ENCODE measurements at regions not wholly inside any gene's neighbourhood (a gene's known extent, or its start where the extent isn't known, plus 50 kb on each side); places are given as distances from the start of the nearest gene placed in this dataset.

DNA sequence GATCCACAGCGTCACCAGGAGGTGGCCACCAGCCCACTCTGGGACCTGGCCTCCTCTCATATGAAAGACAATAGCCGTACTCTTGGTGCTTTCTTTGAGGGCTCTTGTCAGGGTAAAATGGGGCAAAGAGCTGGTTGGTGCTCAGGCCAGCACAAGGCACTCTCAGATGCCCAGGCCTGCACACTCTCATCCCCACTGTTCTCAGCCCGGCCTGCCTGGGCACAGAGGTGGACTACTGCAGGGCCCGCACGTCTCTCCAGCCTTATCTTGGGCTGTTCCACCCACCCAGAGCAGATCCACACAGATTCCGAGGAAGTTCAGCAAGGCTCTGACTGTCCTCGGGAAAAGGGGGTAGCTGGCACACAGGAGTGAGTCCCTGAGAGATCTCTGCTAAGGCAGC is 122.8 kb upstream of the PRR20G start:
- no peak overlapping the region for H3K4ac ChIP-seq (ENCODE audit: low read depth, low read length)
- no peak overlapping the region for H2BK5ac ChIP-seq (ENCODE audit: low read depth, low read length, poor library complexity, severe bottlenecking)
- no peak overlapping the region for H4K91ac ChIP-seq (ENCODE audit: insufficient read depth, low read depth, low read length)
- H3K56ac ChIP-seq (ENCODE audit: extremely low read depth, insufficient read depth, low read length), result no peak overlapping the region
- no peak overlapping the region for H2AK9ac ChIP-seq (replicated peaks; ENCODE audit: low read depth, low read length, poor library complexity)
- H2AFZ ChIP-seq (replicated peaks; ENCODE audit: low read length, poor library complexity), result no peak overlapping the region
- no TSS peak for BruUV-seq (replicated peaks)
- POLR2A ChIA-PET (ENCODE audit: unreplicated experiment), result no interaction called here
- H2BK20ac ChIP-seq (ENCODE audit: low read depth, low read length), result no peak overlapping the region
- intact Hi-C loops (cut with micrococcal nuclease) (no loop called here), in situ Hi-C loops (cut with MboI; ENCODE audit: low sequenced_read_pairs) (no loop called here), dilution Hi-C loops (cut with HindIII; ENCODE audit: low sequenced_read_pairs, unreplicated experiment) (no loop called here)
- H2BK15ac ChIP-seq (ENCODE audit: low read depth, low read length), result no peak overlapping the region
- no peaks in the 10 kb centered on the region for H4K20me1 ChIP-seq (ENCODE audit: insufficient read depth, low read length)
- H3K9me3 ChIP-seq (ENCODE audit: control insufficient read depth, insufficient read depth, low read length), result no peaks in the 10 kb centered on the region
- H3K9me1 ChIP-seq (ENCODE audit: insufficient read depth, low read length), result no peaks in the 10 kb centered on the region
- no peak overlapping the region for H3K27ac ChIP-seq (ENCODE audit: insufficient read depth, low read length)
- DNase-seq (no peak), ATAC-seq (ENCODE audit: low read depth) (no peak)
- 43% methylated on average over 3 of the region's 7 CpGs; no CpG with 5 or more reads in 1 of the 2 experiments for WGBS, 2 experiments (ENCODE audit: extremely low coverage in 2 of 2, insufficient read length in 1 of 2)
- H3K18ac ChIP-seq (ENCODE audit: low read depth, low read length), result no peak overlapping the region
- no peaks in the 10 kb centered on the region for H3K4me1 ChIP-seq (ENCODE audit: control insufficient read depth, insufficient read depth, low read length)
- no peak overlapping the region for H3K14ac ChIP-seq (replicated peaks; ENCODE audit: low read depth, low read length)
- H3K9ac ChIP-seq (ENCODE audit: low read depth, low read length), result no peak overlapping the region
- no peaks in the 10 kb centered on the region for H3K36me3 ChIP-seq (ENCODE audit: control insufficient read depth, insufficient read depth, low read length)
- H3K27me3 ChIP-seq (ENCODE audit: control insufficient read depth, insufficient read depth, low read length), result peaks cover 30% of the 10 kb centered on the region
- H4K8ac ChIP-seq (ENCODE audit: low read depth in 2 of 2, low read length in 2 of 2), result no peak overlapping the region
- H2BK120ac ChIP-seq (ENCODE audit: low read depth, low read length), result no peak overlapping the region
- H4K5ac ChIP-seq (ENCODE audit: low read depth, low read length), result no peak overlapping the region
- no peak overlapping the region for H3K4me2 ChIP-seq (ENCODE audit: low read depth, low read length)
- H3K4me3 ChIP-seq (ENCODE audit: insufficient read depth, low read depth, low read length), result no peak overlapping the region
- H2AK5ac ChIP-seq (ENCODE audit: low read depth, low read length), result no peak overlapping the region
- no peaks in the 10 kb centered on the region for H3K79me1 ChIP-seq (ENCODE audit: low read depth in 1 of 2, low read length in 2 of 2)
- no peak overlapping the region for H3K23ac ChIP-seq (ENCODE audit: low read depth, low read length)
- no peak for TF ChIP-seq MAZ (IDR thresholded peaks at IDR 0.05; ENCODE audit: borderline replicate concordance, low read depth, low read length)
- no peak for TF ChIP-seq RFX5 (IDR thresholded peaks at IDR 0.05; ENCODE audit: low read depth, low read length)
- TF ChIP-seq CEBPB (IDR thresholded peaks at IDR 0.05; ENCODE audit: low read depth, low read length), result no peak
- TF ChIP-seq SMC3 (IDR thresholded peaks at IDR 0.05; ENCODE audit: low read depth, low read length), result no peak
- TF ChIP-seq BHLHE40 (IDR thresholded peaks at IDR 0.05; ENCODE audit: low read depth, low read length), result no peak
- no peak for TF ChIP-seq MAFK (IDR thresholded peaks at IDR 0.05; ENCODE audit: low read depth, low read length)
- TF ChIP-seq FOS (IDR thresholded peaks at IDR 0.05; ENCODE audit: low read depth, low read length), result no peak
- no peak for TF ChIP-seq RCOR1 (IDR thresholded peaks at IDR 0.05; ENCODE audit: insufficient replicate concordance, low read length)
- TF ChIP-seq, protein P1, sequence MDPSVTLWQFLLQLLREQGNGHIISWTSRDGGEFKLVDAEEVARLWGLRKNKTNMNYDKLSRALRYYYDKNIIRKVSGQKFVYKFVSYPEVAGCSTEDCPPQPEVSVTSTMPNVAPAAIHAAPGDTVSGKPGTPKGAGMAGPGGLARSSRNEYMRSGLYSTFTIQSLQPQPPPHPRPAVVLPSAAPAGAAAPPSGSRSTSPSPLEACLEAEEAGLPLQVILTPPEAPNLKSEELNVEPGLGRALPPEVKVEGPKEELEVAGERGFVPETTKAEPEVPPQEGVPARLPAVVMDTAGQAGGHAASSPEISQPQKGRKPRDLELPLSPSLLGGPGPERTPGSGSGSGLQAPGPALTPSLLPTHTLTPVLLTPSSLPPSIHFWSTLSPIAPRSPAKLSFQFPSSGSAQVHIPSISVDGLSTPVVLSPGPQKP (IDR thresholded peaks at IDR 0.05; ENCODE audit: borderline replicate concordance, low read depth, low read length), result no peak
- no peak for TF ChIP-seq CHD1 (IDR thresholded peaks at IDR 0.05; ENCODE audit: low read depth, low read length)
- no peak for TF ChIP-seq POLR2A (IDR thresholded peaks at IDR 0.05; ENCODE audit: low read depth, low read length)
- TF ChIP-seq, protein P2, sequence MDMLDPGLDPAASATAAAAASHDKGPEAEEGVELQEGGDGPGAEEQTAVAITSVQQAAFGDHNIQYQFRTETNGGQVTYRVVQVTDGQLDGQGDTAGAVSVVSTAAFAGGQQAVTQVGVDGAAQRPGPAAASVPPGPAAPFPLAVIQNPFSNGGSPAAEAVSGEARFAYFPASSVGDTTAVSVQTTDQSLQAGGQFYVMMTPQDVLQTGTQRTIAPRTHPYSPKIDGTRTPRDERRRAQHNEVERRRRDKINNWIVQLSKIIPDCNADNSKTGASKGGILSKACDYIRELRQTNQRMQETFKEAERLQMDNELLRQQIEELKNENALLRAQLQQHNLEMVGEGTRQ (IDR thresholded peaks at IDR 0.05; ENCODE audit: low read depth, low read length), result no peak
- CTCF ChIA-PET, result no interaction called here

All from IMR-90 (cell line).